HG03520 (cell line): ENCODE measurements at regions not wholly inside any gene's neighbourhood (a gene's known extent, or its start where the extent isn't known, plus 50 kb on each side); places are given as distances from the start of the nearest gene placed in this dataset.

Experiments used
- ATAC-seq: cut with Tn5 transposase; IDR thresholded peaks from one replicate; pipeline ENCODE4 v1.9.1; 2021; ENCODE audit warnings: mild to moderate bottlenecking, moderate library complexity; ENCODE audit not compliant: unreplicated experiment

DNA sequence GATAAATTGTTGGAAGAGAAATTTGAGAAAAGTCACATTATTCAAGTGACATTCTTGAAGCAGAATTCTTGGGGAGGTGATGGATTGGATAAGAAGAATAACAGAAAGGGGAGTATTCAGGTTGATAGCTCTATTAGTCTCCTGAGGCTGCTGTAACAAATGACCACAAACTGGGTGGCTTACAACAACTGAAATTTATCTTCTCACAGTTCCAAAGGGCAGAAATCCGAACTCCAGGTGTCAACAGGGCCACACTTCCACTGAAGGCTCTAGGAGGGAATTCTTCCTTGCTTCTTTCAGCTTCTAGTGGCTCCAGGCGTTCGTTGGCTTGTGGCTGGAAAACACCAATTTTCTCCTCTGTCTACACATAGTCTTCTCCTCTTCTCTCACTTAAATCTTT lies 99.8 kb downstream of the TES start:
- no peak for ATAC-seq

DNA sequence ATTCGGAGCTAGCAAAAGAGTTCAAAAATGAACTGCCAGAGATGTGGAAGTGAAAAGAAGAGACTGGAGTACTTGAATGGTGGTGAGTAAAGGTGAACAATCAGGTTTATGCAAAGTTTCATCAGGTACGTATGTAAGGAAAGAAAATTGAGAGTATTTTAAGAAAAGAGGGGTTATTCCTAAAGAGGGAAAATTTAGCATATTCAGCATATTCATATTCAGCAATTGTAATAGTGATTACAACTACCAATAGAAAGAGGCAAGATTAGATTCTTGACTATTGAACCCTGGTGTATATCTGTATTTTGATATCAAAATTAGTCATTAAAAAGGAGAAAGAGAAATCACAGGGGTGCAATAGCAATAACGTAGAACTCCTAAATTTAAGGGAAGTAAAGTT lies 100.9 kb downstream of the TES start:
- no peak for ATAC-seq

DNA sequence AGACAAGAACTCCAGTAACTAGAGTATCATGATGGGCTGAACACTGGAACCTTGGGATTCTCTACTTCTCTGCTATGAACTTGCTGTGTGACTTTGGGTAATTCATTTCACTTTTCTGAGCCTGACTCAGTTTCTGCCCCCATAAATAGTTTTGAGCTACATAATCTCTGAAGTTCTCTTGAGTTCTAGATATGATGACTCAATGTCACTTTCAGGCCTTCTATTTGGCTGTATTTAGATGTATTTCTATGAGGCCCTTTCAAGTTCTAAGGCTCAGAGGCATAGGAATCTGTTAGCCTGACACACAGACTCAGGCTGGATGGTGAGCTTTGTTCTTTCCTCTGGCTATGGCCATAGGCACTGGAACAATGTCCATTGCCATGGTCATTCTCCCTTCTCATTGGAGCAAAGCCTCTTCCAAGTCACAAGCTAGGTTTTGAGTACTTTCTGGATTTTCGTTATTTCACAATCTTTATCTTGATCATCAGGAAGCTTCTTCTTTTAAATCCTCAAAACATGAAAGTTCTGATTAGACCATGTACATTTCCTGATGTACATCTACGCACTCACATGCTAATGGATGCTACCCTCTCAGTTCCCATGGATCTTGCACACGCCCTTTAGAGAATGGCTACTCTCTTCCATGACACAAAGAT lies 101.6 kb downstream of the TES start:
- no peak for ATAC-seq

DNA sequence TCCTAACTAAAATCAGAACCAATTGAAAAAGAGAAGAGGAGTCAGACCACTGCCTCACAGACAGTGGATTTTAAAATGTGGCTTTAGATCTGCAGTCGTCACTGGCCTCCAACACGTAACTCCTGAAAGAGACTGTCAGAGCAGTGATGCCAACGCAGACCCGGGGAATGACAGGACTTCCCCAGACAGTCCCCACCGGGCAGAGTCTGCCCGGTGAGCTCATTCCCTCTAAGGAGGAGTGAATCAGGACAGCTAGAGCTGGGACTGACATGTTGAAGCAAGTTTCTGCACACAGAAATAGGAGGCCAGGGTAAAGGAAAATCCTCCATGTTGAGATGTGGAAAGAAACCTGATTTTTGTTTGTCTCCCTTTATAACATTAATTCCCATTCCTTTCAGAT lies 105.0 kb downstream of the TES start:
- ATAC-seq = no peak

DNA sequence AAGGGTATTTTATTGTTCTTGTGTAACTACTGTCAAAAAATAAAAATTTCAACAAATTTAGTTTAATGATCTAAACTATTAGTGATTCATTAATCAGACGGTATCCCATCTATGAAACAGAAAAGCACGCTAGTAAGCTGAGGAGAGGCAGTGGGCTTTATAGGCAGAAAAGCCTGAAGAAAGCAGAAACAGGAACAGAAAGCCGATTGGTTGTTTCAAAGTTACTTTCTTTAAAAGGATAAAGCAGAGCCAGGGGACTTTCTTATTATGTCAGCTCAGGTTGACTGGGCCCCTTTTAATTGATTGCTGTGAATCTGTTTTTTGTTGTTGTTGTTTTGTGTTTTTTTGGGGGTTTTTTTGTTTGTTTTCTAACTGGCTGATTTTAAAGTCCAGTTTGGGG lies 105.5 kb downstream of the TES start:
- no peak for ATAC-seq

DNA sequence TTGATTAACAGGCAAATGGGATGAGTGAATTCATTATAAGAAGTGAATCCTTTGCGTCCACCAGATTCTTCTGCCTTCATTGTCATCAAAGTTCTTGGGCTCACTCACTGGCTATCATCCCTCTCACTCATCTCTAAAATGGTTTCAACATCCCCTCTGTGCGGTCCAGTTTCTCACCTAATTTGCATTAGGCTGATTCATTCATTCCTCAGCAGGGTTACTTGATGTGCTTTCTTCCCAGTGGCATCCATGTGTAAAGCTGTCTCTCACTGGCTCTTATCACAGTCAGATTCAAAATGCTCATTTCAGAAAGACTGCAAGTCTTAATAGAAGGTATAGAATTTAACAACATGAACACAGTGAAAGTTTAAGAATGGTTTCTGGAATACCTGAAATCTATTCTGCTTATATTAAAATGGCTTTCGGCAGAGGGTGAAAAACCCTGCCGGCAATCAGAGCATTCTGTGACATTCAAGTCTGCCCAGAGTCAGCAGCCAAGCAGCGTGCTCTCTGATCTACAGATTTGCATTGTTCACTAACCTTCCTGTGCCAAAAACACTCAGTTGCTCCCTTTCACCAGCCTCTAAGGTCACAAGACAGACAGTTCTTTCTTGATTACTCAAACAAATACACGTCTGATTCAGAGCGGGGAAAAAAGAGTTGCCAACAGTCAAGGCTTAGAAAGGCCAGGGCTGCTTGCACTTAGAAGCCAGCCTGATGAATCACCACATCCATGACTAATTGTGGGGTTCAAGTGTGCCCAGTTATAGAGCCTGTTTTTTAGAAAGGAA lies 106.7 kb downstream of the TES start:
- peak; percentile 93 for ATAC-seq

DNA sequence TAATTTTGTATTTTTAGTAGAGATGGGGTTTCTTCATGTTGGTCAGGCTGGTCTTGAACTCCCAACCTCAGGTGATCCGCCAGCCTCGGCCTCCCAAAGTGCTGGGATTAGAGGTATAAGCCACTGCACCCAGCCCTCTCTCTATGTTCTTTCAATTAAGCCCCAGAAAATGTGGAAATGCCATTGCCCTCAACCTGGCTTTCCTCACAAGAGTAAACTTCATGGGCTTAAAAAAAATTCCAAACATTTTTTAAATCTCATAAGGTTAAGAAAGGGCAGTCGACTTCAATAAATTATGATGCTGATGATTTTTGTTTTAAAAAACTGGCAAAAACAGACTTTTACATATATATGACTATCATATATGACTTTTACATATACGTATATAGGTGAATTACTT lies 107.6 kb downstream of the TES start:
- no peak for ATAC-seq

DNA sequence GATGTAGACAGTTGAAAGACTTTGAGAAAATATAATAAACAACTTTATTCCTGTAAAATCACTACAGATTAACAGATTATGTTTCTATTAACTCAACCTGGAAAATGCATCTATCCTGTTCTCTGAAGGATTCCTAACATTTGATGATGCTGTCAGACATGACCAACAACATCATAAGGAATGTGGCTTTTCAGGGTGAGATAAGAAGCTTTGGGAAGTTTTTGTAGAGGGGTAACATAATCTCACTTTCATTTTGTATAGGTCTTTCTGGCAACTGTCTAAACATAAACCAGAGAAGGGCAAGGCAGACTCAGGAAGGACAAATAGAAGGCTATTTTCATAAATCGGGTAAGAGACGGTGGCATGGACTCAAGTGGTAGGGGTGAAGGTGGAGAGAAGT lies 112.2 kb downstream of the TES start:
- no peak for ATAC-seq

DNA sequence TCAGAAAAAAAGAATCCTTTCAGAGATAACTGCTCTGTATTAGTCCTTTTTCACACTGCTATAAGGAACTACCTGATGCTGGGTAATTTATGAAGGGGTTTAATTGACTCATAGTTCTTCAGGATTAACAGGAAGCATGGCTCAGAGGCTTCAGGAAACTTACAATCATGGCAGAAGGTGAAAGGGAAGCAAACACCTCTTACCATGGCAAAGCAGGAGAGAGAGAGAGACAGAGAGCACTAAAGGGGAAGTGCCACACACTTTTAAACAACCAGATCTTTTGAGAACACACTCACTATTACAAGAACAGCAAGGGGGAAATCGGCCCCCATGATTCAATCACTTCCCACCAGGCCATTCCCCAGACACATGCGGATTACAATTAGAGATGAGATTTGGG lies 114.2 kb downstream of the TES start:
- no peak for ATAC-seq

DNA sequence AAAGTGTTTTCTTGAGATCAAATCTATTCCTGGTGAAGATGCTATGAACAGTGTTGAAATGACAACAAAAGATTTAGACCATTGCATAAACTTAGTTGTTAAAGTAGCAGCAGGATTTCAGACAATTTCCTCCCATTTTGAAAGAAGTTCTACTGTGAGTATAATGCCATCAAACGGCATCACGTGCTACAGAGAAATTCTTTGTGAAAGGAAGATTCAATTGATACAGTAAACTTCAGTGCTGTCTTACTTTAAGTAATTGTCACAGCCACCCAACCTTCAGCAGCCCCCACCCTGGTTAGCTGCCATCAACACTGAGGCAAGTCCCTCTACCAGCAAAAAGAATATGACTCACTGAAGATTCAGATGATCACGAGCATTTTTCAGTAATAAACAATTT lies 115.2 kb downstream of the TES start:
- ATAC-seq = no peak

DNA sequence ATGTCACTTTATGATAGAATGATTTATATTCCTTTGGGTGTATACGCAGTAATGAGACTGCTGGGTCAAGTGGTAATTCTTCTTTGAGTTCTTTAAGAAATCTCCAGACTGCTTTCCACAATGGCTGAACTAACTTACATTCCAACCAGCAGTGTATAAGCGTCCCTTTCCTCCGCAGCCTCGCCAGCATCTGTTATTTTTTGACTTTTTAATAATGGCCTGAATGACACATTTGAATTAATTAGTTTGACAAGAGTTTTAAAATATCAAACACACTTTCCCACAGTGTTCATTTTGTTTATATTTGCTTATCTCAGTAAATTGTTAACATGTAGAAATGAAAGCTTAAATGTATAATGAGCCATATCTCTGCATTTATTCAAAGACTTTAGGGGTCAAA lies 116.8 kb downstream of the TES start:
- ATAC-seq = no peak

DNA sequence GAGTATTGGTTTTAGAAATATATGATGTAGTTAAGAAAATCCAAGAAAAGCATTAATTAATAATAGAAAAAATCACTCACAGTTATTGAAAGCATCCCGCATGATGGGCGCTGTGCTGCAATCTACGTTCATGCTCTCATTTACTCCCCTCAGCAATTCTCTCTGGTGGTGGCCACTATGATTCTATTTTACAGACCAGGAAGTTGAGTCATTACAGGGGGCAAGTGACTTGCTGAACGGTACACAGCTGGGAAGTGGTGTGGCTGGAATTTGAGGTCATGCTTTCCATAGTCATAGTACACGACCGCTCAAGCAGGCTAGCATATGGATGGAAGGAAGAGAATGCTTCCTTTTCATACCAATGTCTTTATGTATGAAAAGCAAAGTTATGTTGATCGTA lies 117.4 kb downstream of the TES start:
- no peak for ATAC-seq

DNA sequence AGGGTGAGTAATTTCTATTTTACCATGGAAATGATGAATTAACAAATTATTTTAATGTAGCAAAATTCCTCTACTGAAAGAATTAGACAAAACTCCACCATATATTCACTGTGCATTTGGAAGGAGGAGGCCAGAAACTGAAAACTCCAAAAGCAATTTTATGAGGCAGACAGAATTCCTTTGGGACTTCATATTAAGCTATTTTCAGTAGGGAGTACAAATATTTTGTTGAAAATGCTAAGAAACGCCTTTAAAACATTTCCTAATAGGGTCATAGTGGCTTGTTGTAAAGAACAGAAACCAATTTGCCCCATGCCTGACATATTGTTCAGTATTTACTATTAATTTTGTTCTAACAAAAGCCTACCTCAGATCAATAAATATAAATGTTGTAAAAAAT lies 117.8 kb downstream of the TES start:
- no peak for ATAC-seq

DNA sequence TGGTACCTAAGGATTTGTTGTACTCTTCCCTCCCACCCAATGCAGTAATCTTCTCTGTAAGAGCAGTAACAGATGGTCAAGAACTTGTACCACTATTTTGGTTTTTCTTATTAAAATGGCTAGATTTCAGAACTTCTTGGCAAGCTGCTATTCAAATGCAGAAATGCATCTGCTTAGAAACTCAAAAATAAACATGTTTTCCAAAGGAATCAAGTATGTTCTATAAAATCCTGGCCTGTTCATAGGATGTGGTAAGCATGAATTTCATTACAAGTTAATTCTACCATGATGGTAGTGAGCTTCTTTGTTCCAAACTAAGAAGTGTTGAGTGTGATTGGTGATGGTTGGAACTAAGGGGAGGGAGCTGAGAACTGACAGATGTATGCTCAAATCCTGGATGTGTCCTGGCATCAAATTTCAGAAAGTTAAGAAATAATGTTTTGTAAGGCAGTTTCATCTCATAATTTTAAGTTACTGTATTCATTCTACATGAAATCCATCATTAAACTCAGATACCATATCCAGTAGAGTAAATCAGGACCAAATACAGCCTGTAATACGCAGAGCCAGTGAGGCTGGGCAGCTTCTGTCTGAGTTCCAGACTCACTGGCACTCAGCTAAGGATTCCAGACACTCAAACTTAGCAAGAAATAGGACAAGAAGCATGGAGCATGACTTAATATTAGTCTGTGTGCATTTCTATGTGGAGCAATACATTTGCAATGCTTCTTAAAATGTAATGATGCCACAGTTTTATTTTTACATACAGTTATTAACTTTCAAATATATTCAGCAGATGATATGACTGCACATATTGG lies 119.6 kb downstream of the TES start:
- no peak for ATAC-seq

DNA sequence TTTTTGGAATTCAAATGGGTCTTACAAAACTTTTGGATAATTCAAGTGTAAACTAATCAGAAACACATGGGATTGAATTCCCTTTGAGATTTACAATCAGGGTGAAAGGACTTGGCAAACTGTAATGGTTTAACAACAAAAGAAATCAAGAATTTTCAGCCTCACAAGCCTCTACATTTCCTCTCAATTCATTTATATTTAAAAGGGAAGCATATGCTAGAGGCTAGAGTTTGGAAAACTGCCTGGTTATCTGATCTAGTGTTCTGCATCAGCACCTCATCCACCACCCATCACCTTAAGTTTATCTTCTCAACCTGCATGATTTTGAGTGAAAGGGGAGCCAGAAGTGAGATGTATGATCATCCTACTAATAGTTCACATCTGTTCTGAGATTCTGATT lies 120.7 kb downstream of the TES start:
- no peak for ATAC-seq

DNA sequence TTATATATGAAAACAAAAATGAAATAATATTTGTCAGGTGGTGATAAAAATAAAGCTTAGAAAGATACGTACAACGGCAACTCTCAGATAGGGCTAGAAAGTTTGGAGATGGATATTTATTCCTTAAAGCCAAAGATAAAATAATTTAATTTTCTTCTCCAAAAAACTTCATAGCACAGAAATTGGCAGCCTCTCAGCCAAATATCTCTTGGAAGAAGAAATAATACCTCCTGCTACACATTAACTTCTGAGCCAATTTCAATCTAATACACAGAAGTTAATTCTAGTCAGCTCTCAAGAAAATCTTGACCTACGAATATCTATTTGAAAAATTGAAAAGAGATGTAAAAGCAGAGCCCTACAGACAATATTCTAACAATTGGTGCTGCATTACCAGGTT lies 122.4 kb downstream of the TES start:
- ATAC-seq = no peak

DNA sequence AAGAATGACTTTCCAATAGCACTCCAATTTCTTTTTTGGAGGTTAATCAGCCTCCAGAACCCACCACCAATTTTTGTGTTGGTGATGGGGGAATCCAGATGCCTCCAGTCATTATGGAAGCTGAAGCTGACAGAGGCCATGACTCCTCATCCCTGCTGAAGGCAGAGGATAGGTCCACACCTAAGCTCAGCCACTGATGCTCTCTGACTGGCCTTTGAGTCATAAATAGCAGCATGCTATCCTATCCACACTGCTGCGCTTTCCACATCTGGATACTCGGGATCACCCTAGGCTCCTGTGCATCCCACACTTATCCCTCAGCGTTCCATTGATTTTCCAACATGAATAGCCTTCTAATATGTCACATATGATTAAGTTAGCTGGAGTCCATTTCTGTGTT lies 124.2 kb downstream of the TES start:
- ATAC-seq = no peak

DNA sequence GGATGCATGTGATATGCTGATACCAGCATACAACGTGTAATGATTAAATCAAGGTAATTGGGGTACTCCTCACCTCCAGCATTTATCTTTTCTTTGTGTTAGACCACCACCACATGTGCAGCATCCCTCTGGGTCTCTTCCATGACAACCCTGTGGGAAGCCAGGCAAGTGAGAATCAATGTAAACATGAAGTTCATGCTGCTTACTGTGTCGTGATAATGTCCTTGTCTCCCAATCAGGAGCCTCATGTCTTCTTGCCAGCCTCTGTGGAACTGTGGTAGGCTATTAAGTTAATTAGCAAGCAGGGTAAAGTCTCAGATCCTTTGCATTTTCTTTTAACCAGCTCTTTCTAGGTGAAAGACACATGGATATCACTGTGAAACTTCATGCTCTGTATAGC lies 126.7 kb downstream of the TES start:
- ATAC-seq = no peak

DNA sequence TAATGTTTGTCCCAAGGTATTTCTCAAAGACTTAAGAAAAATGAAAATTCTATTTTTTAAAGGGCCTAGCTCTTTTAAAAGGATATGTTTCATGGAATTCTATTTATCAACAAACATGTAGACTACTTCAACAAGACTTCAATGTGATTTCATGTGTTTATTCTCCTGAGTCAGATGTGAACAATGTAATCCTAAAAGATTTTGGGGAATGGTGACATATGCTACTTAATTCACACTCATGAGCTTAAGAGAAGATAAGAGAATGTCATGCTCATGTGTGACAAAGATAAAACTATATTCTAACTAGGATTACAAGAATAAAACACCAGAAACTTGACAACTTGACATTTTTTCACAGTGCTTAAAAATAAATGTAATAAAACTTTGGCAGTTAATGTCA lies 127.5 kb downstream of the TES start:
- ATAC-seq = no peak

DNA sequence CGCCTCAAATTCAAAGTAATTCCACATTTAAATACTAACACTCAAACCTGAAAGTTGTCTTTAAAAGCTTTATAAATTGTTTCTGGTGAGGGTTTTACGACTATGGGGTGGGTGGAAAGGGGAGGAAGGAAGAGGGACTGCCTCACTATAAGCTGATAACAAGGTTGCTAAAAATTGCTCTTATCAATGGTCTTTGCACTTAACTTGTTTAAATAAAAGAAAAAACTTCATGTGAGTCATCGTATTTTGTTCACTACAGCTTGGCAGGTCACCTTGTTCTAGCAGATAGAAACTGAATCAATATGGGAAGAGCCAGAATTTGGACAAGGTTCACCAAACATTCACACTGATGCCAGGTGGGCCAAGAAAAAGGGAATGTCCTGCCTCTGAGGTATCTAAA lies 129.2 kb downstream of the TES start:
- ATAC-seq = no peak

DNA sequence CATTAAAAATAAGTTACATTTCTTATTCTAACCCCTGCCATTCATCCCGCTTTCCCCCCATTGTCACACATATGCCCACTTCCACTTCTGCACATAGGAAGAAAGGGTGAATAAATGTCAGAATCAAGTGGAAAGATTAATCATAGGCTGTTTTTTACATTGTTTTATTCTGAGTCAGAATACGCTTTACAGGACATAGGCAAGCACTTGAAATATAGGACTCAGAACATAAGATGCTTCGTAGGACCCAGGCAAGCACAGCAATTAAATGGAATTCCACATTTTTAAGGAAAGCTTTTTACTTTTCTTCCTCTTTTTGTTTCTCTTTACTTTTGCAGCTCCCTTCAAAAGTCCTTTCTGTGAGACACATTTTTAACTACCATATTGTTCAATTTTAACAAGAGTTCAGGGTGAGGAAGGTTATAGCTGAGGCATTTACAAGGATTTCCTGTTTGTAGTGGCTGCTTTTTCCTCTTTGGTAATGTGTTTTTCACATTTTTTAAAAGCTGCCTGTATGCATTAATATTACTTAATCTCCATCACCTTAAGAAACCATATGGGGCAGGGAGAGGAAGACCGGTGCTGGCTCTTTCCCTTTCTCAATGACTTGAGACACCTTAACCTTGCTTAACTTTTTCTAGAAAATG lies 130.0 kb downstream of the TES start:
- no peak for ATAC-seq
